Eye (tissue), 1 donor: ENCODE measurements at regions not wholly inside any gene's neighbourhood (a gene's known extent, or its start where the extent isn't known, plus 50 kb on each side); places are given as distances from the start of the nearest gene placed in this dataset.
A peak's percentile ranks its signal among the peaks of the same experiment; 100 is the strongest.

Experiments
- DNase-seq: peaks from one replicate; pipeline ENCODE4 v3.0.0-alpha.2; 2015

DNA sequence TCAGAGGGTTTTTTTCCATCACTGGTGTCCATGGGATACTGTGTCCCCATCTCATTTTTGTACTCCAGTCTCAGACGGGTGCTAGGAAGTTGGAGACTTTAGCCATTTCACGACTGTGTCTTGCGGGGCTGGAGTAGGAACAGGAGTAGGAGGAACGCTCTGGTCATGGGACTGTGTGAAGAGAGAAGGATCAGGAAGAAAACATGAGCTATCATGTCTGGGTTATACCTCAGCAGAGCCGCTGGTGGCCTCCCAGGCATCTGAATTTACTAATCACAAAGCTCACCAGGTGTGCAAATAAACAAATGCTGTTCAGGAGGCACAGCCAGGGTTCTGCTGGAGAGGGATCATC, 225.4 kb downstream of the SEC14L1 start:
- DNase-seq = peak; percentile 3

DNA sequence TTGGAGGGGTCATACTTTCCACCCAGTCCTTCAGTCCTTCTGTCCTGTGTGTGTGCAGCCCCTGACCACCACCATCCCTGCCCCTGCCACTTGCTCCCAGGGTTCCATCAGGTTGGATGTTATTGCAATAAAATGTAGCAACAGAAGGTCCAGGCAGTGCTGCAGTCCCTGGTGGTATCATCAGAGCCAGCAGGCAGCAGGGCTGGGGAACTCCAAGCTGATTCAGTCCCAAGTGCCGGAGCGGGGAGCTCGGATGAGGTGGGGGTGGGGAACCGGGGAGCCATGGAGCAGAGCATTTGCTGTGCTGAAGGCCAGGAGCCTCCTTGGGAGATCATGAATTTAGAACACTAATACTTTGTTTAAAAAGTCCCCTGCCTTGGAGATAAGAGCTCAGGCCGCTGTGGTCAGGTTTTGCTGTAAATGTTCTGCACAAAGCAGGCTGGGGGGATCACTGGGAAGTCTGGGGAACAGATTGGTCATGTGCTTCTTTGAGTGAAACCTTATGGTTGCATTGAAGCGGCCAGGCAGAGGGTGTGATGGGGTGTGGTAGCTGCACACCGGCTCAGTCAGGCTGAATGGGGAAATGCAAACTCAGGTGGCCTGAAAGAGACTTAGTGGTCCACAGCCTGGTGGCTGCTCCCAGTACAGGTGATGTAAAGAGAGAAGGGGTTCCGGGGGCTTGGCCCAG, 225.9 kb downstream of the SEC14L1 start:
- peak; percentile 26 for DNase-seq

DNA sequence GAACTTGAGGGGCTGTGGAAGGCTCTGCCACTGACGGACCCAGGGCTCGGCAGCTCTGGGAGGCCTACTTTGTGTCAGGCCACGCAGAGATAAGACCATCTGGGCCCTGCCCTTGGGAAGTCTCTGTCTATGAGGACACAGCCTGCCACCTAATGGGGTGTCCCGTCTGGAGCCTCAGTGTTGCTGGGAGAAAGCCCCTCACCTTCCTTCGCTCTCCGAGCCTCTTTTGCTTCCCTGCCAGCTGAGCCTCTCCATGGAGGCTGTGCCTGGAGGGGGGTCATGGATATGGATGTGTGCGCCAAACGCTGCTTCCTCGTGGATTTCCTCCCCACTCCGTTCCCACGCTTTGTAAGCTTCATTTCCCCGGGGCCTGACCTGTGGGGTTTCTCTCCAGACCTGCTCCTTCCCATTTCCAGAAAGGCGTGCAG, 228.8 kb downstream of the SEC14L1 start:
- no peak for DNase-seq

DNA sequence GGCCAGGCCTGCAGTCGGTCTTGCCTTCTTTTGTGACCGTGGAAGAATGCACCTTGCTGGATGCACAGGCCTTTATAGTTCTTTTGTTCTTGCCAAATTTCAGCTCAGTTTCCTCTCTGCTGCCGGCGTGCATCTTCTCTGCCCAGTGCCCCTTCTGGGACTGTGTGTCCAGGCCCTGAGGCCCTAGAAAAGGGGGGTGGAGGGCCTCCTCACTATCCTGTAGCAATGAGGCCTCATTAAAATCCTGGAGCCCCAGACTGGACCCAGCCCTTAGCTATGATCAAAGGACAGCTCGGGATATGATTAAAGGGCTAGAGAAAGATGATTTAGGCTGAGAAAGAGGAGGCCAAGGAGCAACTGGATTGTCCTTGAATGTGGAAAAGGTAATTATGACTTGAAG, 229.8 kb downstream of the SEC14L1 start:
- DNase-seq = no peak

- no peak for DNase-seq
Observed at GRCh38 chr17:77371117-77371887, 230.5 kb downstream of the SEC14L1 start.

DNA sequence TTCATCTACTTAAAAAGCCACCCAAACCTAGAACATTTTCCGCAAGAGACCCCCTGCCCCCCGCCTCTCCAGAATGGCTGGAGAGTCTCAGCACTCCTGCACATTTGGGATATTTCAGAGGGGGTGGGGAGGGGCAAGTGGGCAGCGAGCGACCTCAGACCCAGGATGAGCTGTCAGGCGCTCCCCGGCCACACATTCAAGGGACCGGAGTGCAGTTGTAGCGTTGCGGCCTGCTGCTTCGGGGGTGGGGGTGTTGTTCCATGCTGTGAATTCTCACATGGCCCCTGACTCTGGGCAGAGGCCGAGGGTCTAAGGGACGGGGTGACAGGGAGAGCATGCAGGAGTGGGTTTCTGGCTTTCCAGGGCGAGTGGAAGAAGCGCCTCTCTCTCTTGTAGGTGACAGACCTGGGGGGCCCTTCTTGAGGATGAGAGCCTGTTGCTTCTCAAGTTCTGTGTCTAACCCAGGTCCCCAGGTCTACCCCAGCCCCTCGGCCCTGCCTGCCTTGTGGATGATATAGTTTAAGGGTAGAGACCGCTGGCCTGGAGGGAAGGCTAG, 231.2 kb downstream of the SEC14L1 start:
- no peak for DNase-seq

GRCh38 chr17:77372444-77373298, 231.9 kb downstream of the SEC14L1 start:
- DNase-seq = peak; percentile 92

GRCh38 chr17:77373299-77374169, 232.8 kb downstream of the SEC14L1 start:
- peak; percentile 85 for DNase-seq

- DNase-seq = peak; percentile 92
Observed at GRCh38 chr17:77374170-77374936, 233.6 kb downstream of the SEC14L1 start.

- peak; percentile 67 for DNase-seq
Observed at GRCh38 chr17:77375108-77375916, 234.5 kb downstream of the SEC14L1 start.

GRCh38 chr17:77375917-77376651, 235.3 kb downstream of the SEC14L1 start:
- peak; percentile 72 for DNase-seq

DNA sequence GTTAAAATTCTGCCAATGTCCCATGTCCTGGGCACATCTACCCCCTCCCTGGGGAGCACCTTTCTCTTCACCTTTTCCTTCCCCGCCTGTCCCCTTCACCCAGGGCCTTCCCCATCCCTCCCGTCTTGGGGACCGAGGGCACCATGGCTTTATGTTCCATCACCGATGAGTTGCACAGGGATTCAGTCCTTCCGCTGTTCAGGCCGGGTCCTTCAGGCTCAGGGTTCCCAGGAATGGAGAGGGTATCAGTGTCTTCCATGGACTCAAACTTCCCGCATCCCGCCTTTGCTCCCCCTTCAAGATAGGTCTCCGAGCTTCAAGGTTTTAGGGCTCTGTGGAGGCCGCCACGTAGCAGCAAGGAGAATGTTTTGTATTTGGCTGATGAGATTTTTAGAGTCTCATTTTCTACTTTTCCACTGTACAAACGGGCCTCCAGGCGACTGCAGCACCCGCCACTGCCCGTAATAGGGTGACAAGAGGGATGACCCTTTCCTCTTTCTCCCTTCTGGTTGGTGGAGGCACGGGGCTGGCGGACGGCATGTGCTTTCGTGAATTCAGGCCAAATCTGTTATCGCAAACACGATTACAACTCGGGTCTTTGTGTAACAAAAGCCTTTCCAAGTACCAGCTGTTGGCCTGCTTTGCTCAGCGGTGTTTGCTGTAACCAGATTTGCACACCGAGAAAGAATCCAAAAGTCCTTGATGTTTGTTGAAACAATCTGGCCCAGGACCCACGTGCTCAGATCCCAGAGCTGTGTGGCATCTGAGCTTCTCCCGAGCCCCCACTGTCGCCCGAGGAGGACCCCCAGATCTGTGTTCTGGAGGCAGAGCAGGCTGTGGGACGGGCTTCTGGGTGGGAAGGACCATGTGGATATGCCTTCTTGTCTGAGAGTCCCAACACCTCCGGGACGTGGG, 236.3 kb downstream of the SEC14L1 start:
- DNase-seq = peak; percentile 78

DNA sequence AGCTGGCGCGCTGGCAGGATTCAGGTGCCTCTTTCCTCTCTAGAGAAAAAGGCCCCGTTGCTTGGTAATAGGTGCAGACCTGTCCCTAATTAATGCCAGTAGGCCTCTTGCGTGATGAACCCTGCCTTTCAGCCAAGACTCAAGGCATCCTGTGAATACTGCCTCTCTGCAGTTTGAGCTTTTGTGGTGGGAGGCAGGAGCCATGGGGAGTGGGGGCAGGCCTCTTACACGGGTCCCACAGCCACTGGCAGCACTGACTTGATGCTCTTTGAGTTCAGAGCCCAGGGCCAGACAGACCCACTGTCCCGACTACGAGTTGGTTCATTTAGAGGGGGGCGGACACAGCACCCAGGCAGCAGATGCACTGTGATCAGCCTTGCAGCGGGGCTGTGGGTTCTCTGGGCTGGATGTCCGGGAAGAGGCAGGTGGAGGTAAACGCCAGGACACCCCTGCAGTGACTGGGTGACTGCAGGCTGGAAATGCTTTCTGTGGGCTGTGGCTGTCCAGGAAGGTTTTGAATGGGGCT, 237.0 kb downstream of the SEC14L1 start:
- no peak for DNase-seq

GRCh38 chr17:77378318-77379064, 237.7 kb downstream of the SEC14L1 start:
- no peak for DNase-seq

GRCh38 chr17:77379065-77379428, 238.3 kb downstream of the SEC14L1 start:
- DNase-seq = no peak

- no peak for DNase-seq
Observed at GRCh38 chr17:77379832-77380231, 239.1 kb downstream of the SEC14L1 start.

DNA sequence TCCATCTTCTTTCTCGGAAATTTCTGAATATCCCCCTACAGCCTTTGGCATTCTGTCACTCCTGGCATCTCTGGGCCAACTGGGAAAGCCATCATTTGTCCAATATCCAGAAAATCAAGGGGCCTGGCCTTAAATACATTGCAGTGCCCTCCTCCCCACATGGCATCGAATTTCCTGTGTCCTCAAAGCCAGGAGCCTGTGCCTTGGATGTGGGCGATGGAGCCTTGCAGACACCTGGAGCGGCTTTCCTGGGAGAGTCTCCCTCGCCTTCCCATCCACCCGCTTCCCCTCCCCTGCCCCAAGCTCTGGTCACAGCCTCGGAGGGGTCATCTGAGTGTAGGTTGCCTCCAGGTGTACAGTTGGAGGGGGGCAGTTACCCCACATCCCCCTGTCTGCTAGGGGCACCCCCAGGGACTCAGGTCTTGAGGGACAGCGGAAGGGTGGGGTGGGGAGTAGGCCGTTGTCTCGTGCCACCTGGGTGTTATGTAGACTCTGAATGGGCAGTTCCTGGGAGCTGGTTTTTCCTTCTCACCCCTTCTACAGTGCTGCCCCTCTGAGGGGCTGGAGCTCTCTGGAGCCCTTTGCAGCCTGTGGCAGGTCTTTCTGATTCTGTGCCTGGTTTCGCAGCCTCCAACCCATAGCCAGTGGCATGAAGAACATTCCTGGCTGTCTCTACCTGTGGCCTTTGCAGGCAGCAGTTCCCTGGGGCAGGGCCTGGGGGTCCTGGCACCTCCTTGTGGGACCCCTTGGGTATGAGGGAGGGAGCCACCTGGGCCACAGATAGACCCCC, 239.8 kb downstream of the SEC14L1 start:
- DNase-seq = no peak
